ENCODE measurements at regions not wholly inside any gene's neighbourhood (a gene's known extent, or its start where the extent isn't known, plus 50 kb on each side); places are given as distances from the start of the nearest gene placed in this dataset.

DNA sequence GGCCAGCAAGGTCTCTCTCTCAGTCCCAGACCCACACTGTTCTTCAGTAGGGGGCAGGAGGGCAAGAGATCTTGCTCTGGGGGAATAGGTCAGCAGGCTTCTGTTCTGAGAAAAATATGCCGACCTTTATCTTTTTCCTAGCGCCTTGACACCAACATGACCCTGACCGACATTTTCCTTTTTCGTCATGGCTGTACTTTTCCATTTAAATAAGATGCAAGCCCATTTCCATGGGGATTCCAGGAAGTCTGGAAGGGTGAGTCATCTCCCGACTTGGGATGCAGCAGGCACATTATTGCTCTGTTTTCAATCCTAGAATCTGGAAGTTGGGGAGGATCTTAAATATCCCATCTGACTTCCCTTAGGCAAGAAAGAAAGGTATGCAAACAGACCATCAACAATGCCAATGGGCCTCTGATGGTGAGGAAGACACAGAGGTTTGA, 261.5 kb upstream of the LRTM1 start:
- Histone ChIP-seq H3K27ac (no peak overlapping the region), H3K4me3 (no peak overlapping the region), H3K9me3 (ENCODE audit: low read depth, low read length) (no peaks in the 10 kb centered on the region), H3K36me3 (ENCODE audit: insufficient read depth, low read length) (no peaks in the 10 kb centered on the region), H3K9ac (ENCODE audit: insufficient read length) (no peak overlapping the region)
- TF ChIP-seq EZH2 (IDR thresholded peaks at IDR 0.05) (no peak), POLR2AphosphoS5 (IDR thresholded peaks at IDR 0.05; ENCODE audit: borderline replicate concordance, low read depth, low read length) (no peak), FOXP2 (optimal IDR thresholded peaks at IDR 0.05; ENCODE audit: control extremely low read depth, extremely low read length, insufficient read depth) (no peak)
- DNase-seq (ENCODE audit: low read depth, low spot score): no peak

DNA sequence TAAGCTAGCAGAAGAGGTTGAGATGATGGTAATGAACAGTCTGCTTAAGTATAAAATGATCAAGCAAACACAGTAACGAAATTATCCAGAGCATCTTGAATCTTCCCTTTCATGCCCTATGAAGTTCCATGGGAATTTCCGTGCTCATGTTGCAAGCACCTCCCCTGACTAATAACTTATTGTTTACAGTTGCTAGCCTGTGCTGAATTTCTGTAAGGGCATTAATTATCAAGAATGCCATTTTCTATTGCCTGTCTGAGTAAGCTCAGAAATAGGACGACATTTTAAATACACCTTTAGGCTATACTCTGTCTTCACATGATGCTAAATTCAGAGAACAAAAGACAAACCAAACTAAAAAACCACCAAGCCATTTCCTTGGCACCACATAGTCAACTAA, 257.5 kb upstream of the LRTM1 start:
- Histone ChIP-seq H3K4me3 (no peak overlapping the region), H3K9ac (ENCODE audit: insufficient read length) (no peak overlapping the region), H3K36me3 (ENCODE audit: insufficient read depth, low read length) (no peaks in the 10 kb centered on the region), H3K27ac (no peak overlapping the region), H3K9me3 (ENCODE audit: low read depth, low read length) (no peaks in the 10 kb centered on the region)
- TF ChIP-seq EZH2 (IDR thresholded peaks at IDR 0.05) (no peak), POLR2AphosphoS5 (IDR thresholded peaks at IDR 0.05; ENCODE audit: borderline replicate concordance, low read depth, low read length) (no peak), FOXP2 (optimal IDR thresholded peaks at IDR 0.05; ENCODE audit: control extremely low read depth, extremely low read length, insufficient read depth) (no peak)
- no peak for DNase-seq (ENCODE audit: low read depth, low spot score)

DNA sequence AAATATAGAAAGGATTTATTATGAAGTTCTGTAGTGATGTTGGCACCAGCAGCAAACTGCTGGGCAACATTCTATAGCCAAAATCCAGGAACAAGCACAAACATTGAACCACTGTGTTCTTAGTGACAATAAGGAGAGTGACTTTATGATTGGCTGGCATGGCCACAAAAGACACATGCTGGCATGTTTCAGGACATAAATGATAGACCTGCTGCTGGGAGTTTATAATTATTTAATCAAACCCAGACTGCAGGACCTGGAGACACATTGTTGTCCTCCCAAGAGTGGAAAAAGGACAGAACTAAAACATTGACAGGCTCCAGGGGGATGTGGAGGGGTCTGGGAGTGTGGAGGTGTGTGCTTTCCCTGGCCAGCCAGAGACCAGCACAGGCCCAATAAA, 255.3 kb upstream of the LRTM1 start:
- Histone ChIP-seq H3K9ac (ENCODE audit: insufficient read length) (no peak overlapping the region), H3K27ac (no peak overlapping the region), H3K36me3 (ENCODE audit: insufficient read depth, low read length) (no peaks in the 10 kb centered on the region), H3K9me3 (ENCODE audit: low read depth, low read length) (no peaks in the 10 kb centered on the region), H3K4me3 (no peak overlapping the region)
- no peak for DNase-seq (ENCODE audit: low read depth, low spot score)
- no peak for TF ChIP-seq FOXP2 (optimal IDR thresholded peaks at IDR 0.05; ENCODE audit: control extremely low read depth, extremely low read length, insufficient read depth)
- no peak for TF ChIP-seq POLR2AphosphoS5 (IDR thresholded peaks at IDR 0.05; ENCODE audit: borderline replicate concordance, low read depth, low read length)
- TF ChIP-seq EZH2 (IDR thresholded peaks at IDR 0.05): no peak

DNA sequence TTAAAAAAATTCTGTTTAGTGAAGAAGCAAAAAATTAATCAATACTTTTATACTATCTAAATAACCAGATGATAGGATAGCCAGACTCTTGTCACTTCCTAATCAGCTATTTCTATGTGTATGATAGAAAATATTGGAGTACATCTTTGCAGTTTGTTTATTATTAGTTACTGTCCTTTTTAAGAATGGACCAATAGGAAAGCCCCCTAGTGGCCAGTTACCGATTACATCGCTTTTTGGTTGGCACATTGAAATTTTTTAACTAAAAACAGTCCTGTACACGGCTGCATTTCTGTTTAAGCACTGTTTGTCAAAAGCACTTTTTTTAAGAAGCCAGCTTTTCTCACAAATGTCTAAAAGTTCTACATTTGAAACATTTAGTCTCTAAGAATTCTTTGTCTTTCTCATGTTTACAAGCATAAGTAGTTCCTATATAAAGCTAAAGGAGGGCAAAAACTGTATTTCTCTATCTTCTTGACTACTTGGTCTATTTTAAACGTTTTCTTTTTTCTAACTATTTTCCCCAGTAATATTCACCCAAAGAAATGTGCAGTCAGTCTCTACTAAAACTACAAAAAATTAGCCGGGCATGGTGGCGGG, 253.2 kb upstream of the LRTM1 start:
- TF ChIP-seq FOXP2 (optimal IDR thresholded peaks at IDR 0.05; ENCODE audit: control extremely low read depth, extremely low read length, insufficient read depth): no peak
- no peak for TF ChIP-seq EZH2 (IDR thresholded peaks at IDR 0.05)
- TF ChIP-seq POLR2AphosphoS5 (IDR thresholded peaks at IDR 0.05; ENCODE audit: borderline replicate concordance, low read depth, low read length): no peak
- Histone ChIP-seq H3K9me3 (ENCODE audit: low read depth, low read length) (no peaks in the 10 kb centered on the region), H3K36me3 (ENCODE audit: insufficient read depth, low read length) (no peaks in the 10 kb centered on the region), H3K4me3 (no peak overlapping the region), H3K27ac (no peak overlapping the region), H3K9ac (ENCODE audit: insufficient read length) (no peak overlapping the region)
- peak; percentile 12 for DNase-seq (ENCODE audit: low read depth, low spot score)

DNA sequence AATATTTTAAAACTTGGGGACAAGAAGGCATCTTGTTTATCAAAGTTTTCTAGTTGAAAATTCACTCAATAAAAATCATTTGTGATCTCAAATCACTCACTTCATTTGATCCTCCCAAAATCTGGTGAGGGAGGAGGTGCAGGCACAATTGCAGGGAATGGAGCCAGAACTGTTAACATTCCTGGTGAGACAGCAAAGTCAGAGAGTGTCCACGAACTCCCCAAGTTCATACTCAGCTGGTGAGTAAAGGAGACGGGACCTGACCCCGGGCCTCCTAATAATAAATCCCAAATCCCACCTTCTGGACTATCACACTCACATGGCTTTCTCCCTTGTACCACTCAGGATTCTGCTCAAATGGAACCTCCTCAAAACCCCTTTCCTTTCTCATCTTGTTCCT, 252.3 kb upstream of the LRTM1 start:
- no peak overlapping the region for H3K9ac ChIP-seq (ENCODE audit: insufficient read length)

DNA sequence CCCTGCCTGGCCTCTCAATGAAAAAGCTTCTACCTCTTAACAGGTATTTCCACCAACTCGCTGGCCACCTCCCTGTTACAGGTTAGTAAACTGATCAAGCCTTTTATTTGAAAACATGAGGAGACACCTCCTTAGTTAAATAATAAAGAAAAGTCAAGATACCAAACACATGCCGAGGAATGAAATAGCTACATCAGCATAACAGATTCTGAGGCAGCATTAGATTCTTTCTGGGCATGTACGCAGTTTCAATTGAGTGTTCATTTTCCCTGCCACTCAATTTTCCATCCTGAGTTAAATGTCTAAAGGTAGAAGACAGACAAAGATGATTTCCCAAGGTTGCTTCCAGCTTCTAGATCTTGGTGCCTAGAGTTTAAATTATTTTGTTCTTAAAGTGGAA, 250.5 kb upstream of the LRTM1 start:
- no peak overlapping the region for H3K27ac ChIP-seq
- no peaks in the 10 kb centered on the region for H3K36me3 ChIP-seq (ENCODE audit: insufficient read depth, low read length)
- H3K9me3 ChIP-seq (ENCODE audit: low read depth, low read length): no peaks in the 10 kb centered on the region
- no peak for DNase-seq (ENCODE audit: low read depth, low spot score)
- H3K9ac ChIP-seq (ENCODE audit: insufficient read length): no peak overlapping the region
- TF ChIP-seq POLR2AphosphoS5 (IDR thresholded peaks at IDR 0.05; ENCODE audit: borderline replicate concordance, low read depth, low read length) (no peak), EZH2 (IDR thresholded peaks at IDR 0.05) (no peak), FOXP2 (optimal IDR thresholded peaks at IDR 0.05; ENCODE audit: control extremely low read depth, extremely low read length, insufficient read depth) (no peak)
- H3K4me3 ChIP-seq: no peak overlapping the region

More for the DNA sequence above, 252.3 kb upstream of the LRTM1 start:
- H3K9me3 ChIP-seq (ENCODE audit: low read depth, low read length): no peaks in the 10 kb centered on the region
- no peak for DNase-seq (ENCODE audit: low read depth, low spot score)
- no peaks in the 10 kb centered on the region for H3K36me3 ChIP-seq (ENCODE audit: insufficient read depth, low read length)
- no peak overlapping the region for H3K27ac ChIP-seq
- H3K4me3 ChIP-seq: no peak overlapping the region
- TF ChIP-seq EZH2 (IDR thresholded peaks at IDR 0.05) (no peak), POLR2AphosphoS5 (IDR thresholded peaks at IDR 0.05; ENCODE audit: borderline replicate concordance, low read depth, low read length) (no peak)

DNA sequence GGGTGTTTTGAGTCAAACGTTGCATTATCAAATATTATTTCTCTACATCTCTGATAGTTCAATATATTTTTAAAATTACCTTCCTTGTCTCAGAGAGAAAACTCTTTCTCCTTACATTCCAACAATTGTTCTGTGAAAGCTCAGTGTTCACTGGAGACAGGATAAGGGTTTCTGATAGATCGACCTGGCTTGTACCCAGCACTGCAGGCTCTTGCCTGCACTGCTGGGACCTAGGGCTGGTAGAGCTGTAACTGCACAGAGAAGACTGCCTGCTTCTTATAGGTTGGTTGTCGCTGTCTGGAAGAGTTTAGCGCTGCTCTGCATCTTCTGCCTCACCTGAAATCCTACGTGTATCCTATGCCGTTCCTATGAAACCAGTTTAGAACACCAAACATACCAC, 249.9 kb upstream of the LRTM1 start:
- H3K27ac ChIP-seq: no peak overlapping the region
- no peaks in the 10 kb centered on the region for H3K36me3 ChIP-seq (ENCODE audit: insufficient read depth, low read length)
- DNase-seq (ENCODE audit: low read depth, low spot score): no peak
- no peak overlapping the region for H3K9ac ChIP-seq (ENCODE audit: insufficient read length)
- TF ChIP-seq FOXP2 (optimal IDR thresholded peaks at IDR 0.05; ENCODE audit: control extremely low read depth, extremely low read length, insufficient read depth): no peak
- TF ChIP-seq EZH2 (IDR thresholded peaks at IDR 0.05): no peak
- TF ChIP-seq POLR2AphosphoS5 (IDR thresholded peaks at IDR 0.05; ENCODE audit: borderline replicate concordance, low read depth, low read length): no peak
- H3K9me3 ChIP-seq (ENCODE audit: low read depth, low read length): no peaks in the 10 kb centered on the region
- no peak overlapping the region for H3K4me3 ChIP-seq

DNA sequence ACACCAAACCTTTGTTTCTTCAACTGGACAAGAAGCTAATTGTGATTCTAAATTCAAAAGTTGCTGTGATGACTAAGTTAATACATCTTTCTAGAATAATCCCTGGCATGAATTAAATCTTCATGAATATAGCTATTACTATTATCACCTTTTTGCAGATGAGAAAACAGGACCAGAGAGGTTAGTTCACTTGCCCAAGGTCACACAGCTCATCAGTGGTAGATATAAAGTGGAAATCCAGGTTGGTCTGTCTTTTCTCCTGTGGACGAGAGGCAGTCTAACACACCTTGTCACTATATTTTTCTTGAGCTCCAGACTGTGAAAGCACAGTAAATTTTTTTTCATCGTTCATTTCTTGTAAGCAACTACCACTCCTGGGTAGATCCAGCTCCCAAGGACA, 247.6 kb upstream of the LRTM1 start:
- no peak for DNase-seq (ENCODE audit: low read depth, low spot score)
- H3K4me3 ChIP-seq: no peak overlapping the region
- no peak overlapping the region for H3K27ac ChIP-seq
- no peaks in the 10 kb centered on the region for H3K36me3 ChIP-seq (ENCODE audit: insufficient read depth, low read length)
- H3K9ac ChIP-seq (ENCODE audit: insufficient read length): no peak overlapping the region
- TF ChIP-seq EZH2 (IDR thresholded peaks at IDR 0.05) (no peak), FOXP2 (optimal IDR thresholded peaks at IDR 0.05; ENCODE audit: control extremely low read depth, extremely low read length, insufficient read depth) (no peak), POLR2AphosphoS5 (IDR thresholded peaks at IDR 0.05; ENCODE audit: borderline replicate concordance, low read depth, low read length) (no peak)
- H3K9me3 ChIP-seq (ENCODE audit: low read depth, low read length): no peaks in the 10 kb centered on the region

DNA sequence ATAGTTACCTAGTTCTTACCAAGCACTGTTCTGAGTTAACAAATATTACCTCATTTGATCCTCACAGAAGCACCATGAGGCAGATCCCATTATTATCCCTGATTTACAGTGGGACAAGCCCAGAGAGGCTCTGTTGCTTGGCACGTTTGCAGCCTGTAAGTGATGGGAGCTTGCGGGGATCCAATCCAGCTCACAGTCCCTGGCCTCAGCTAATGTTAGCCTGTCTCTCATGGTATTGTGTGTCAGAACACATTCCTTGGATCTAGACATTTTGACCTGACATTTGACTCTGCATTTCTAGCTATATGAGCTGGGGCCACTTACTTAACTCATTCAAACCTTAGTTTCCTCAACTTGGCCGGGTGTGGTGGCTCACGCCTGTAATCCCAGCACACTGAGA, 246.9 kb upstream of the LRTM1 start:
- TF ChIP-seq EZH2 (IDR thresholded peaks at IDR 0.05) (no peak), POLR2AphosphoS5 (IDR thresholded peaks at IDR 0.05; ENCODE audit: borderline replicate concordance, low read depth, low read length) (no peak), FOXP2 (optimal IDR thresholded peaks at IDR 0.05; ENCODE audit: control extremely low read depth, extremely low read length, insufficient read depth) (no peak)
- H3K4me3 ChIP-seq: no peak overlapping the region
- no peak for DNase-seq (ENCODE audit: low read depth, low spot score)
- no peak overlapping the region for H3K9ac ChIP-seq (ENCODE audit: insufficient read length)
- no peaks in the 10 kb centered on the region for H3K9me3 ChIP-seq (ENCODE audit: low read depth, low read length)
- H3K36me3 ChIP-seq (ENCODE audit: insufficient read depth, low read length): no peaks in the 10 kb centered on the region
- no peak overlapping the region for H3K27ac ChIP-seq

All from SK-N-MC (cell line).